ENCODE measurements at regions not wholly inside any gene's neighbourhood (a gene's known extent, or its start where the extent isn't known, plus 50 kb on each side); places are given as distances from the start of the nearest gene placed in this dataset.
"Not testable (repeated sequence)": the region's sequence is repeated elsewhere in the genome, so short reads cannot be mapped to it uniquely, and the experiment has no call there.

GRCh38 chr1:173318788-173319187, 111.7 kb upstream of the TNFSF4 start:
- DNase-seq (ENCODE audit: low read depth): no peak
- no peak for TF ChIP-seq POLR2A (IDR thresholded peaks at IDR 0.05; ENCODE audit: extremely low read depth, insufficient read length)
- TF ChIP-seq, protein P1, sequence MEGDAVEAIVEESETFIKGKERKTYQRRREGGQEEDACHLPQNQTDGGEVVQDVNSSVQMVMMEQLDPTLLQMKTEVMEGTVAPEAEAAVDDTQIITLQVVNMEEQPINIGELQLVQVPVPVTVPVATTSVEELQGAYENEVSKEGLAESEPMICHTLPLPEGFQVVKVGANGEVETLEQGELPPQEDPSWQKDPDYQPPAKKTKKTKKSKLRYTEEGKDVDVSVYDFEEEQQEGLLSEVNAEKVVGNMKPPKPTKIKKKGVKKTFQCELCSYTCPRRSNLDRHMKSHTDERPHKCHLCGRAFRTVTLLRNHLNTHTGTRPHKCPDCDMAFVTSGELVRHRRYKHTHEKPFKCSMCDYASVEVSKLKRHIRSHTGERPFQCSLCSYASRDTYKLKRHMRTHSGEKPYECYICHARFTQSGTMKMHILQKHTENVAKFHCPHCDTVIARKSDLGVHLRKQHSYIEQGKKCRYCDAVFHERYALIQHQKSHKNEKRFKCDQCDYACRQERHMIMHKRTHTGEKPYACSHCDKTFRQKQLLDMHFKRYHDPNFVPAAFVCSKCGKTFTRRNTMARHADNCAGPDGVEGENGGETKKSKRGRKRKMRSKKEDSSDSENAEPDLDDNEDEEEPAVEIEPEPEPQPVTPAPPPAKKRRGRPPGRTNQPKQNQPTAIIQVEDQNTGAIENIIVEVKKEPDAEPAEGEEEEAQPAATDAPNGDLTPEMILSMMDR (IDR thresholded peaks at IDR 0.05; ENCODE audit: low read depth, low read length): no peak
- TF ChIP-seq MYC (IDR thresholded peaks at IDR 0.05; ENCODE audit: low read depth, low read length): no peak
- TF ChIP-seq, protein P2, sequence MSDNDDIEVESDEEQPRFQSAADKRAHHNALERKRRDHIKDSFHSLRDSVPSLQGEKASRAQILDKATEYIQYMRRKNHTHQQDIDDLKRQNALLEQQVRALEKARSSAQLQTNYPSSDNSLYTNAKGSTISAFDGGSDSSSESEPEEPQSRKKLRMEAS (IDR thresholded peaks at IDR 0.05; ENCODE audit: low read depth, low read length): no peak
- H3K4me3 ChIP-seq (ENCODE audit: low read depth, low read length): no peak overlapping the region

DNA sequence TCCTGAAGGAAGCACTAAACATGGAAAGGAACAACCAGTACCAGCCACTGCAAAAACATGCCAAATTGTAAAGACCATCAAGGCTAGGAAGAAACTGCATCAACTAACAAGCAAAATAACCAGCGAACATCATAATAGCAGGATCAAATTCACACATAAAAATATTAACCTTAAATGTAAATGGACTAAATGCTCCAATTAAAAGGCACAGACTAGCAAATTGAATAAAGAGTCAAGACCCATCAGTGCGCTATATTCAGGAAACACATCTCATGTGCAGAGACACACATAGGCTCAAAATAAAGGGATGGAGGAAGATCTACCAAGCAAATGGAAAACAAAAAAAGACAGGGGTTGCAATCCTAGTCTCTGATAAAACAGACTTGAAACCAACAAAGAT, 117.2 kb upstream of the TNFSF4 start:
- DNase-seq (ENCODE audit: low read depth); H3K4me3 ChIP-seq (ENCODE audit: low read depth, low read length): not testable (repeated sequence)

DNA sequence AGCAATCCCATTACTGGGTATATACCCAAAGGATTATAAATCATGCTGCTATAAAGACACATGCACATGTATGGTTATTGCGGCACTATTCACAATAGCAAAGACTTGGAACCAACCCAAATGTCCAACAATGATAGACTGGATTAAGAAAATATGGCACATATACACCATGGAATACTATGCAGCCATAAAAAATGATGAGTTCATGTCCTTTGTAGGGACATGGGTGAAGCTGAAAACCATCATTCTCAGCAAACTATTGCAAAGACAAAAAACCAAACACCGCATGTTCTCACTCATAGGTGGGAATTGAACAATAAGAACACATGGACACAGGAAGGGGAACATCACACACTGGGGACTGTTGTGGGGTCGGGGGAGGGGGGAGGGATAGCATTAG, 120.9 kb upstream of the TNFSF4 start:
- not testable (repeated sequence) for DNase-seq (ENCODE audit: low read depth); H3K4me3 ChIP-seq (ENCODE audit: low read depth, low read length)

- TF ChIP-seq, protein P2 (IDR thresholded peaks at IDR 0.05; ENCODE audit: low read depth, low read length): no peak
- TF ChIP-seq POLR2A (IDR thresholded peaks at IDR 0.05; ENCODE audit: extremely low read depth, insufficient read length): no peak
- TF ChIP-seq MYC (IDR thresholded peaks at IDR 0.05; ENCODE audit: low read depth, low read length): no peak
- TF ChIP-seq, protein P1 (IDR thresholded peaks at IDR 0.05; ENCODE audit: low read depth, low read length): no peak
- peak; percentile 8 for DNase-seq (ENCODE audit: low read depth)
- no peak overlapping the region for H3K4me3 ChIP-seq (ENCODE audit: low read depth, low read length)
These were observed 121.8 kb upstream of the TNFSF4 start for GRCh38 chr1:173328961-173329360.

GRCh38 chr1:173329726-173330125, 122.6 kb upstream of the TNFSF4 start:
- peak; percentile 32 for DNase-seq (ENCODE audit: low read depth)
- TF ChIP-seq MYC (IDR thresholded peaks at IDR 0.05; ENCODE audit: low read depth, low read length) (no peak), POLR2A (IDR thresholded peaks at IDR 0.05; ENCODE audit: extremely low read depth, insufficient read length) (no peak)
- TF ChIP-seq, protein P1 (IDR thresholded peaks at IDR 0.05; ENCODE audit: low read depth, low read length): no peak
- TF ChIP-seq, protein P2 (IDR thresholded peaks at IDR 0.05; ENCODE audit: low read depth, low read length): no peak
- H3K4me3 ChIP-seq (ENCODE audit: low read depth, low read length): no peak overlapping the region

GRCh38 chr1:173330149-173330951, 123.2 kb upstream of the TNFSF4 start:
- TF ChIP-seq, protein P1 (IDR thresholded peaks at IDR 0.05; ENCODE audit: low read depth, low read length): no peak
- TF ChIP-seq MYC (IDR thresholded peaks at IDR 0.05; ENCODE audit: low read depth, low read length) (no peak), POLR2A (IDR thresholded peaks at IDR 0.05; ENCODE audit: extremely low read depth, insufficient read length) (no peak)
- TF ChIP-seq, protein P2 (IDR thresholded peaks at IDR 0.05; ENCODE audit: low read depth, low read length): no peak
- no peak overlapping the region for H3K4me3 ChIP-seq (ENCODE audit: low read depth, low read length)
- peak; percentile 75 for DNase-seq (ENCODE audit: low read depth)

DNA sequence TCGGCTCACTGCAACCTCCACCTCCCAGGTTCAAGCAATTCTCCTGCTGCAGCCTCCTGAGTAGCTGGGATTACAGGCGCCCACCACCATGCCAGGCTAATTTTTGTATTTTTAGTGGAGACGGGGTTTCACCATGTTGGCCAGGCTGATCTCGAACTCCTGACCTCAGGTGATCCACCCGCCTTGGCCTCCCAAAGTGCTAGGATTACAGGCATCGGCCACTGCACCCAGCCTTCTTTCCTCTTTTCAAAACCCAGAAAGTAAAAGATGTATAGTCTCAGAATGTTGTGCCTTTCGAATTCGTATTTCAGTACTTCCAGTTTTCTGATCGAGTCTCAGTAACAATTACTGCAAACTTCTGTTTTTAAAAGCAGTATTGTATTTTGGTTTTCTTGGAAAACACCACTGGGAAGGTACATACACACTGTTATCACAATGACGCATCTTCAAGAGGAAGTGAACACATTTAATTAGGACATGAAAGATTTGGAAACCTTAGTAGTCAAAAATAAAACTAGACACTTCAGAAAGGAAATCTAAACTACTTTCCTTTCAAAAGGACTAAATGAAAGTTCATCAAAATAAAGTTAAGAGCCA, 123.9 kb upstream of the TNFSF4 start:
- not testable (repeated sequence) for H3K4me3 ChIP-seq (ENCODE audit: low read depth, low read length)
- DNase-seq (ENCODE audit: low read depth): peak; percentile 51

All from NB4 (cell line).